ENCODE measurements at regions not wholly inside any gene's neighbourhood (a gene's known extent, or its start where the extent isn't known, plus 50 kb on each side); places are given as distances from the start of the nearest gene placed in this dataset.
"Not testable (repeated sequence)": the region's sequence is repeated elsewhere in the genome, so short reads cannot be mapped to it uniquely, and the experiment has no call there.

DNA sequence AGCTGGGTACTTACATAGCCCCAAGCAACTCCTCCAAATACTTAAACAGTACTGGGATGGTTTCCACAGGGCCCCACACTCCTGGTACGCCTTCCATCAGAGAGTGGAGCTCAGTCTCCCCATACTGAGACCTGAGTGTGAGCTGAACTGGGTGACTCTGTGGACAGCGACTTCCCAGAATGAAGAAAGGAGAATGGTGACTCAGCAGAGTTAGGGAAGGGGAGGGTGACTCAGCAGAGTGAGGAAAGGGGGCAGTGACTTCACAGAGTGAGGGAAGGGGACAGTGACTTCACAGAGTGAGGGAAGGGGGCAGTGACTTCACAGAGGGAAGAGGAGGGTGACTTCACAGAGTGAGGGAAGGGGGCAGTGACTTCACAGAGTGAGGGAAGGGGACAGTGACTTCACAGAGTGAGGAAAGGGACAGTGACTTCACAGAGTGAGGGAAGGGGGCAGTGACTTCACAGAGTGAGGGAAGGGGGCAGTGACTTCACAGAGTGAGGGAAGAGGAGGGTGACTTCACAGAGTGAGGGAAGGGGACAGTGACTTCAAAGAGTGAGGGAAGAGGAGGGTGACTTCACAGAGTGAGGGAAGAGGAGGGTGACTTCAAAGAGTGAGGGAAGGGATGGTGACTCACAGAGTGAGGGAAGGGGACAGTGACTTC is 141.3 kb upstream of the PITRM1 start:
- TF ChIP-seq, protein P1, sequence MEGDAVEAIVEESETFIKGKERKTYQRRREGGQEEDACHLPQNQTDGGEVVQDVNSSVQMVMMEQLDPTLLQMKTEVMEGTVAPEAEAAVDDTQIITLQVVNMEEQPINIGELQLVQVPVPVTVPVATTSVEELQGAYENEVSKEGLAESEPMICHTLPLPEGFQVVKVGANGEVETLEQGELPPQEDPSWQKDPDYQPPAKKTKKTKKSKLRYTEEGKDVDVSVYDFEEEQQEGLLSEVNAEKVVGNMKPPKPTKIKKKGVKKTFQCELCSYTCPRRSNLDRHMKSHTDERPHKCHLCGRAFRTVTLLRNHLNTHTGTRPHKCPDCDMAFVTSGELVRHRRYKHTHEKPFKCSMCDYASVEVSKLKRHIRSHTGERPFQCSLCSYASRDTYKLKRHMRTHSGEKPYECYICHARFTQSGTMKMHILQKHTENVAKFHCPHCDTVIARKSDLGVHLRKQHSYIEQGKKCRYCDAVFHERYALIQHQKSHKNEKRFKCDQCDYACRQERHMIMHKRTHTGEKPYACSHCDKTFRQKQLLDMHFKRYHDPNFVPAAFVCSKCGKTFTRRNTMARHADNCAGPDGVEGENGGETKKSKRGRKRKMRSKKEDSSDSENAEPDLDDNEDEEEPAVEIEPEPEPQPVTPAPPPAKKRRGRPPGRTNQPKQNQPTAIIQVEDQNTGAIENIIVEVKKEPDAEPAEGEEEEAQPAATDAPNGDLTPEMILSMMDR (IDR thresholded peaks at IDR 0.05) = not testable (repeated sequence)
- not testable (repeated sequence) for TF ChIP-seq POLR2A (IDR thresholded peaks at IDR 0.05)
